ENCODE measurements at regions not wholly inside any gene's neighbourhood (a gene's known extent, or its start where the extent isn't known, plus 50 kb on each side); places are given as distances from the start of the nearest gene placed in this dataset.

GRCh38 chr2:191591025-191591424 lies 86.9 kb upstream of the NABP1 start:
- intact Hi-C loops (cut with DNase I, micrococcal nuclease): no loop called here

GRCh38 chr2:191593622-191594385 lies 84.1 kb upstream of the NABP1 start:
- no peak for TF ChIP-seq CTCF (IDR thresholded peaks at IDR 0.05)
- H3K9me3 ChIP-seq: no peaks in the 10 kb centered on the region
- ATAC-seq (no peak), DNase-seq (no peak)
- H3K36me3 ChIP-seq (ENCODE audit: low read depth): no peaks in the 10 kb centered on the region
- intact Hi-C loops (cut with DNase I, micrococcal nuclease): no loop called here
- H3K4me3 ChIP-seq: no peak overlapping the region
- no peaks in the 10 kb centered on the region for H3K4me1 ChIP-seq (ENCODE audit: low read depth)

More at GRCh38 chr2:191591025-191591424, 86.9 kb upstream of the NABP1 start:
- H3K4me1 ChIP-seq (ENCODE audit: low read depth): no peaks in the 10 kb centered on the region
- H3K4me3 ChIP-seq: no peak overlapping the region
- TF ChIP-seq CTCF (IDR thresholded peaks at IDR 0.05): no peak
- no peak for ATAC-seq
- DNase-seq: no peak
- no peaks in the 10 kb centered on the region for H3K36me3 ChIP-seq (ENCODE audit: low read depth)
- no peaks in the 10 kb centered on the region for H3K9me3 ChIP-seq

- intact Hi-C loops (cut with DNase I, micrococcal nuclease): no loop called here
- Histone ChIP-seq H3K4me3 (no peak overlapping the region), H3K9me3 (no peaks in the 10 kb centered on the region), H3K36me3 (ENCODE audit: low read depth) (no peaks in the 10 kb centered on the region), H3K4me1 (ENCODE audit: low read depth) (no peaks in the 10 kb centered on the region)
- DNase-seq (no peak), ATAC-seq (no peak)
- TF ChIP-seq CTCF (IDR thresholded peaks at IDR 0.05): no peak
Measured at GRCh38 chr2:191597186-191597751, 80.7 kb upstream of the NABP1 start.

- no peak overlapping the region for H3K4me3 ChIP-seq
- H3K9me3 ChIP-seq: no peaks in the 10 kb centered on the region
- H3K36me3 ChIP-seq (ENCODE audit: low read depth): no peaks in the 10 kb centered on the region
- no peak for TF ChIP-seq CTCF (IDR thresholded peaks at IDR 0.05)
- intact Hi-C loops (cut with DNase I, micrococcal nuclease): no loop called here
- no peaks in the 10 kb centered on the region for H3K4me1 ChIP-seq (ENCODE audit: low read depth)
- ATAC-seq: no peak
- no peak for DNase-seq
Measured at GRCh38 chr2:191598296-191598695, 79.6 kb upstream of the NABP1 start.

- no peaks in the 10 kb centered on the region for H3K4me1 ChIP-seq (ENCODE audit: low read depth)
- DNase-seq (no peak), ATAC-seq (no peak)
- TF ChIP-seq CTCF (IDR thresholded peaks at IDR 0.05): no peak
- no peak overlapping the region for H3K4me3 ChIP-seq
- no peaks in the 10 kb centered on the region for H3K36me3 ChIP-seq (ENCODE audit: low read depth)
- H3K9me3 ChIP-seq: no peaks in the 10 kb centered on the region
- intact Hi-C loops (cut with DNase I, micrococcal nuclease): no loop called here
Measured at GRCh38 chr2:191601060-191601459, 76.9 kb upstream of the NABP1 start.

Measured in mucosa of descending colon (tissue), 3 donors.